GM19438 (cell line): ENCODE measurements at regions not wholly inside any gene's neighbourhood (a gene's known extent, or its start where the extent isn't known, plus 50 kb on each side); places are given as distances from the start of the nearest gene placed in this dataset.
"Not testable (repeated sequence)": the region's sequence is repeated elsewhere in the genome, so short reads cannot be mapped to it uniquely, and the experiment has no call there.

ENCODE experiments used
- ATAC-seq: cut with Tn5 transposase; IDR thresholded peaks from one replicate; pipeline ENCODE4 v1.9.1; 2021; ENCODE audit warnings: low read depth; ENCODE audit not compliant: unreplicated experiment

DNA sequence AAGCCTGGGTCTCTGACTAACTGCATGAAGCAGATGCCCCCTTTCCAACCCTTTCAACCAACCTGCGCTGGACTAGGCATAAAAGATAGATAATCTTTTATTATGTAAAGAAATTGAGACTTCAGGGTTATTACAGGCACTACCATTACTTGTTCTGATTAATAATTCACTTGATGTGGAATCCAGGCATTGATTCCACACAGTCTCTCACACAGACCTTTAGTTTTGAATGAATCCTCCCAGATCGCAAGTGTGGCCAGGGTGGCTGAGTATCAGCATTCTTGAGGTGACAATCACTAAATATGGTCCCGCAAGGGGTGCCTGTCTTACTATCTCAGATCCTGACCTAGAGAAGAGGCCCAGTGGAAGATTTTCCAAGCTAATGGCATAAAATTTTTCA lies 368.9 kb upstream of the ONECUT1 start:
- no peak for ATAC-seq

DNA sequence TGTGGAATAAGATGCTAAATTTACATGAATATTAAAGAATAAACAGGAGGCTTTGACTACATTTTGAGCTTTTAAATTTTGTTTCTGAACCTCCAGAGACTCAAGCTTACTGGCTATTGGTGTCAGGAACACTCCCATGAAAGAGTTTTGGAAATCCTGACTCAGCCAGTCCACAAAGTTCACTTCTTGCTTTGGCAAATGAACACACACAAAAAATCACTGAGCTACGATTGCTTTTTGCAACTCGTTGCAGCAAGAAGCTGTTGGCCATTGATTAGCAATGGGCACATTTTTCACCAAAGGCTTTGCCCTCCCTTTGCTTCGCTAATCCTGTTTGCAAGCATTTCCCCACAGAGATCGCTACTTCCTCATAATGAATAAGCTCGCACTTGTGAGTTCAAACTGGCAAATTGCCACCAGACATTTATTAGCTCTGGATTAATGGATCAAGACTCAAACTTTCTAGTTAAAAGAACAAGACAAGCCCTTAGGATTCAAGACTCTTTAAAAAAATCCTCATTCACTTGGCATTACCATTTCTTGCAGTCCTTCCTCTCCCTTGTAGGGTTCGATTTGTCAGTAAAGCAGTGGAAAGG lies 343.2 kb upstream of the ONECUT1 start:
- ATAC-seq = no peak

DNA sequence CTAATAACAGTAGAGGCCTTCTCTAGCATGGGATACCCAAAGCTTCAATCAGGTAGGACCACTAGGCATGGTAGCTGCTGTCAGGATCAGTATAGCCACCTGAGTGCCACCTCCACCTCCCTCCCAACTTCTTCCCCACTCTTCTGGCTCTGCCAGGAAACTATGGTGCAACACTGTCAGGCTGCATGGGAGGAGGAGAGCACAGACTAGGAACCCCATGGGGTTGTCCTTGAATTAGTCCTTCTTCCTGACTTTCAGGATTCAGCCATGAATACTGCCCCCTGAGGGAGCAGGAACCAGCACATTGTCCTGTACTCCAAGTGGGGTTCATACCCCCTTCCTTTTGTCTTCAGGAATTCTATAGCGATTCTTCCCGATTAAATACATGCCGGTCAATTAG lies 340.8 kb upstream of the ONECUT1 start:
- no peak for ATAC-seq

DNA sequence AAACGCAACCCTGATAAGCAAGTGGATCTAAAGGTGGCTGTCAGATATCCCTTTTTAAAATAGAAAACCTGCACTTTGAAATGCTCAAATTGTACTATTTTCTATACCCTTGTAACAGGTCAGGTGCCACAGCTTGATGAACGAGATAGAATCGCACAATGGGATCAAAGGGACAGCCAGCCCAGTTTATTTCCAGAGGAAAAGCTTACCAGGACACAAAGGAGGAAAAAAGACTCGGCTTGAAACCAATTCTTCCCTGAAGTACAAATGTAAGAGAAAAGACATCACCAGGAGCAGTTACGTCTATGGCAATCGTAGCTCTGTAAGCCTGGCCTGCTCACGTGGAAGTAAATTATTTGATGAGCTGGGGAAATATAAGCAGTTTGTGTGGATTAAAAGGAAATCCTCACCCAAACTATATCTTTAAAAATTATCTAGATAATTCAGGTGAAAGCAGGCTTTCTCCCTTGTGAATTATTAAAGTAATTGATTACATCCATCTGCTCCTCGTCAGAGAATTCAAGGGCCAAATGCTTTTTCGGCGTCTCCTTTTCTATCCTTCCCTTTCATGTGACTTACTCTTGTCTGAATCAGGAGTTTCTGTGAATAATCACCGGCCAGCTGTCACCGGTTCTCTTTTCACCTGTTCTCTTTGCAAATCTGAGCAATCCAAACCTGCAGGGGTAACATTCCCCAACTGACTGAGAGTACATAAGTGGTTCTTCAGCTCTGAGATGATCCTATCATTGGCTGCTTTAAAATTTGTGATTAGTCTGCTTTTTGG lies 339.2 kb upstream of the ONECUT1 start:
- ATAC-seq = no peak

DNA sequence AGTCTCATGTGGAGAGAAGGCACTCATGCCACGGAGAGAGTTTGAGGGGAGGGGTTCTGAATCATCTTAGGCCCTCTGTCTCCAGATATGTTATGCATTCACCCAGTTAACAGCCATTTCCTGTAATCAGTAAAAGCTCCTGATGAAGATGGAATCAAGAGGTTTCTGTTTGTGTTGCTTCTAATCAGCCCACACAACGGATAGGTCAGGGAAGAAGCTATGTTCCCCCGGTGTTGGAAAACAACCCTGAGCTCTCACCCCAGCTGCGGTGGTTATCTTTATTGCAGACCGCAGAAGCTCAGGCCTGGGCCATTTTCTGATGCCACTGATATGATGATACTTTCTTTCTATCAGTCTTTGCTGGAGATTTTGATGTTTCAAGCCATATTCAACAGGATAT lies 338.5 kb upstream of the ONECUT1 start:
- no peak for ATAC-seq

DNA sequence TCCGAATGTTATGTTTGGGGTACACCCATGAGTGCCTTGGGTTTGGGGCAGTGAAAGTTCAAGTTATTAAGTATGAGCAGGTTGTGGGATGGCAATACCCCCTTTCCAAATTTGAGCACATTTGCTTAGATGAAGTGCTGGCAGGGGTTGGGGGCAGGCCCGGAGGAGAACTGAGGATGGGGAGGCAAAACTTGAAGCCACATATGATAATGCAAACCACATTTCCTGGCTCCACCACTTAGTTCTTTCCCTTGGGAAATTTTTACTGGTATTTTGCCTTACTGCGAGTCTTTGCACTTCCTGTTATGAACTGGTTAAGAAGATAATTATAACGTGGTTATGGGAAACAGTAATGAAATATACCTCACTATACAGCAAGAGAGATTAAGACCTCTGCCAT lies 336.0 kb upstream of the ONECUT1 start:
- ATAC-seq = no peak

DNA sequence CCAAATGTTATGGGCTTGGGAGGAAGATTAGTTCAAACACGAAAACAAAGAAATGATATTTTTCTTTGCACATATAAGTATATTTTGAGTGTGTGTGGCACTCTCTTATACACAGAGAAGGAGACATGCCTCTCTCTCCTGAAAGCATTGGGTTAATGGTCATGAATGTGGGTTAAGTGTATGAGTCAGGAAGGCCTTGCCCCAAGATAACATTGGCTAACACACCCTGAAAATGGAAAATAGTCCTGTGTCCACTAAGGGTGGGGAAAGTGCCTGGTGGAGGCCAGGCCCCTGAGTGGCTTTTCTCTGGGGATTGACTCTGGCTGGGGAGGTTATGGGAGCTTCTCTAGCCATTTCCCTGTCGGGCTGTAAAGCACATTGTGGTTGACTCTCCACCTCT lies 332.7 kb upstream of the ONECUT1 start:
- no peak for ATAC-seq

DNA sequence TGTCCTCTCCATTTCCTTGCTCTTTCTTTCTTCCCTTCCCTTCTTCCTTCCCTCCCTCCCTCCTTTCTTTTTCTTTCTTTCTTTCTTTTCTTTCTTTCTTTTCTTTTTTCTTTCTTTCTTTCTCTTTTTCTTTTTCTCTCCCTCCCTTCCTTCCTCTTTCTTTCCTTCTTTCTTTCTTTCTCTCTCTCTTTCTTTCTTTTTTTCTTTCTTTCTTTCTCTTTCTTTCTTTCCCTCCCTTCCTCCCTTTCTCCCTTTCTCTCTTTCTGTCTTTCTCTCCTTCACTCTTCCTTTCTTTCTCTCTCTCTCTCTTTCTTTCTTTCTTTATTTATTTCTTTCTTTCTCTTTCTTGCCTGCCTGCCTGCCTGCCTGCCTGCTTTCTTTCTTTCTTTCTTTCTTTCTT lies 326.8 kb upstream of the ONECUT1 start:
- not testable (repeated sequence) for ATAC-seq

DNA sequence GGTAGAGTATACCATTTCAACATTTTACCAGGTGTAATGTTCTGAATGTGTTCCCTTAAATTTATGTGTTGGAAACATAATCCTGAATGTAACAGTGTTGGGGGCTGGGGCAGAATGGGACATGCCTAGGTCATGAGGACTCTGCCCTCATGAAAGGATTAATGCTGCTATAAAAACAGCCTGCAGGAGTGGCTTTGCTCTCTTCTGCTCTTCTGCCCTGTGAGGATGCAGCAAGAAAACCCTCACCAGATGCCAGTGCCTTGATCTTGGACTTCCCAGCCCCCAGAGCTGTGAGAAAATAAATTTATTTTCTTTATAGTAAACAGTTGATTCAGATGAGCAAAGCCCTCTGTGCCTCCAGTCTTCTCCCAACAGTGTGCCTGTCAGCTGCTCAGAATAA lies 326.0 kb upstream of the ONECUT1 start:
- no peak for ATAC-seq

DNA sequence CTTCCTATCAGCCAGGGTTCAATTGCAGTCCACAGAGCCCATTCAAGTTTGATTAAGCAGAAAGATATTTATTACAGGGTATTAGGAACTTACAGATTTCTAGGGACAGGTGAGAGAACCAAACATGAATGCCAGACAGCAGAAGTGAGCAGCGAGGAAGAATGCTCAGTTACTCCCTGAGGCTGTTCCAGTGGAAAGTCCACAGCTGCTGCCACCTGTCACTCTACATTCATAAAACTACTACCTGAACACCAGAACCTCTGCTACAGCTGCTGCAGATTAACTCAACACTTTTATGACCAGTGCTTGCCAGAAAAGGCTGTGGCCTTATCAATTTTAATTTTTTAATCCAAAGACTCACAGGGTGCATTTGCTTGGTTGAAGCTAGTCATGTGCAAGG lies 325.4 kb upstream of the ONECUT1 start:
- no peak for ATAC-seq

DNA sequence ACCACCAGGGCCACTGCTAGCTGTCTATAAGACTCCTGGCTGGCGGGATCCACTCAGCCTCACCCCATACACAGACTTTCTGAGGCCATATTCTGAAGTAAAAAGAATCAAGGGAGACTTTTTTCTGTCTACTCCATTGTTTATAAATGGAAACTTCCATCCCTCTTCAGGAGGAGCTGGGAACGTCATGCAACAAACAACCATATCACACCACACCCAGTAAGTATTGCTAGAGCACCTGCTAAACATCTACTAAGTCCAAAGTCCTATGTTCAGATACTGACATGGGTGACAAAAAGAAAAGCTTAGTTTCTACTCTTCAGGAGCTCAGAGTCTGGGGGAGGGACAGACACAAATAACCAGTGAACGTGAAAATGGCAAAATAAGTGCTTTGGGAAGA lies 324.8 kb upstream of the ONECUT1 start:
- no peak for ATAC-seq

DNA sequence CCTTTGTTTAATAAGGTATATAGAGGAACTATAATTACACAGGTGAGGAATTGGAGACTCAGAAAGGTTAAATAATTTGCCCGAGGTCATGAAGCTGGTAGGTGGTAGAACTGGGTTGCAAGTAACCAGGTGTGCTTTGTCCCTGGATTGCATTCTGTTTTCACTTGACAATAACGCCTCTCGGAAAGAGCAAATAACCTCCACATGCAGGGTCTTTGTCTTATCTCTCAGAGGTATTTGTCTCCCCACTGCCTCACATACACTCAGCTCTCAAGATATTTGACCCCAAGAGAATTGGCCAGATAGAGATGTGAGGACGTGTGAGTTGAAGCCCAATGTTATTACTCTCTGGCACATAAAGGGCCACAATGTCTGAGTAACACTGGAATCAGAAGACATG lies 320.9 kb upstream of the ONECUT1 start:
- no peak for ATAC-seq

DNA sequence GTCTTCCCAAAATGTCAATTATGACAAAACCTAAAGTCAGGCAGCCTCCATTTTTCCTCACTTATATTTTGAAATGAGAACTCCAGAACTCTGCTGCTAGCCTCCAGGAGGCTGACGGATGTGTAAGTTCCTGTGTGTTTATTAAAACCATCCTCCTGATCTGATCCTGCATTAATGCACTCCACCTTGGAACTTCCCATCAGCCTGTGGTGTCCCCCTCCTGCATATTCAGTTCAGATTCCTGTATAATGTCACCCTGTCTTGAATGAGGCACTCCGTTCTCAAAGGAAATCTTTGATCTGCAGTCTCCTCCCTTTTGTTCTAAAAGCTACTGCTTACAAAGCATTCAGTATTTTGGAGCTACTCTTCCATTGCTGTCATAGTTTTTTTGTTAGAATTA lies 318.2 kb upstream of the ONECUT1 start:
- ATAC-seq = no peak

DNA sequence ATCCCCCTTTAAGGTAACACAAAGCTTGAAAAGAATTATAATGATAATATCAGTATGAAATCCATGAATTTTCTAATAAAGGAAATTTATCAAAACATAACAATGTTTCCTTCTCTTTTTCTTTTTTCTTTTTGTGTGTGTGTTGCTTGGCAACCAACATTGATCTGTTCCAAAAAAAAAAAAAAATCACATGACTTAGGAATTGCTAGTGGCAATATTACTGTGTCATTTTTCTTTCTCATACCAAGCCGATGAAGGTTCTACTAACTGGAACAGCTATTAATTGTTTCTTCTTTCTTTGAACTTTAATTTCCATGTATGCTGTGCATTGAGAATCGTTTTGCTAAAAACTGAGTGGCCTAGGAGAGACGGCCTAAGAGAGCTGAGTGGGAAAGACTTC lies 317.7 kb upstream of the ONECUT1 start:
- no peak for ATAC-seq

DNA sequence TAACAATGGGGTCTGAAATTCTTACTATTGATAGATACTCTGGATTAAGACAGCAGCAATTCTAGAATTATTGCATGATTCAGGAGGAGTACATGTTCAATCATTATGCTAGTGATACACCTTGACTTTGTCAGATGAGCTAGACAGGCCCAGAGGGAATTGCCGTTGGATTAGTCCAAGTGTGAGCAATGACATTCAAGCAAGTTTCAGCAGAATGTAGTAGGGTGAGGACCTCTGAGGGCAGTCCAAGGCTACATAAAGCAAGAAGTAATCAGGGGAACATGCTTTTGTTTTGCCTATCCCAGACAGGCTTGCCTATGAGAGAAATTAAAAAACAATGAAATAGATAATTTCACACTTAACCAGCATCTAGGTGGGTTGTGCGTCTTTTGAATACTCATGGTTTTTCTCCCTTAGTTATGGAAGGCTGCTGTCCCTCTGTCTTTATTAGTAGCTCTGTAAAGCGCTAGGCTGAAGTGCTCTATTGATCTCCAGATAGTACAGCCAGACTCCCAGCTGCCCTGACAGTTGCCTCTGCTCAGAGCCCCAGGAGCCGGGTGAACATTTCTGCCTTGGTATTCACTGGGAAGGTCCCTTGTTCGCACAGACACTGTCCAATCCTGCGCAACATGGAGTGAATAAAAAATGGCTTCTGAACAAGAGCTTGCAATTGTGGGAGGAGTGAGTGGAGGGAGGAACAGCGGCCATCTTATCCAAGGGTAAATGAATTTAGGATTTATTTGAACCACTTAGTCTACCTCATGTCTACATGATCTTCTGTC lies 316.6 kb upstream of the ONECUT1 start:
- no peak for ATAC-seq

DNA sequence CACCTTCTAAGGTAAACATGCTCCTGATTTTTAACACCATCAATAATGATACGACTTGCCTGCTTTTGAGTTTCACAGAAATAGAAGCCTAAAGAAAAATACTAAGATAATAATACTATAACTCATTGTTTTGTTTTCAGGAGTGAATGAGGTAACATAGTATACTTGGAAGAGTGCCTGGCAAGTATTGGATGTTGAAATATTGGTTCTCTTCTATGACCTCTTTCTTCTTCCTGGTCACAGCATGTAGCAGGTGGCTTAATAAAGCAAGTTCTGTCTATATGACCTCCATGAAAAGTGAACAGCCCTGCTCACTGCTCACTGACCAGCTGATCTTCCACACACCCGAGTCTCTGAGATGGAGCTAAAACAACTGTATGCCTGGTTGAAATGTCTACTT lies 312.3 kb upstream of the ONECUT1 start:
- ATAC-seq = no peak

DNA sequence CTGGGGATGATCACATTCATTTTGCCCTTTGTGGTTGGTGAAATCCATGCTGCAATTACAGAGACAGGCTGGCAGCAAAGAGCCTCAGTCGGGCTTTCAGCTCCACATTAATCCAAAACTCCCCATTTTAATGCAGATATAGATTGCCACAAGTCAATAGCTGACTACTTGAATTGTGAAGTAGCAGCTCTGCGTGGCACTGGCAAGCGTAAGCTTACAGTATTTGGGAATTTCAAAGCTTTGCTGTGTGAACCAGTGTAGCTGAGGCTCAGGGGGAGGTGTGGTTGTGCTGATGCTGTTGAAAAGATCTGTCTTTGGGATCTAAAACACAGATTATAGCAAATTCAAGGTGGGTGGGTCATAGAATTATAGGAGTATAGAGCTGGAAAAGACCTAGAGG lies 290.3 kb upstream of the ONECUT1 start:
- ATAC-seq = no peak

DNA sequence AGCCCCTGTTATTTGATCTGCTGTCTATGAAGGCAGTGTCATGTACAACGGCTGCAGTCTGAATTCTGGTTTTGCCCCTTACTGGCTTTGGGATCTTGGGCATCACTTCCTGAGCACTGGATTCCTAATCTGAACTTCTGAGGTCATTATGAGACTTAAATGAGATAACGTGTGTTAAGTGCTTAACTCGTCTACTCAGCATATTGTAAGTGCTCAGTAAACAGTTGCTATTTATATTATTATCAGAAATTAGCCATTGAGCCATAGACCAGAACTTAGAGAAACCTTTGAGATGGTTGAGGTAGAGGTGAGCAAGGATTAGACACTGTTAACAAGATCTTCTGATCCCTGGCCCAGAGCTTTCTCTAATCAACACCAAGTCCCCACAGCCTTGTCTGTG lies 284.1 kb upstream of the ONECUT1 start:
- ATAC-seq = no peak

DNA sequence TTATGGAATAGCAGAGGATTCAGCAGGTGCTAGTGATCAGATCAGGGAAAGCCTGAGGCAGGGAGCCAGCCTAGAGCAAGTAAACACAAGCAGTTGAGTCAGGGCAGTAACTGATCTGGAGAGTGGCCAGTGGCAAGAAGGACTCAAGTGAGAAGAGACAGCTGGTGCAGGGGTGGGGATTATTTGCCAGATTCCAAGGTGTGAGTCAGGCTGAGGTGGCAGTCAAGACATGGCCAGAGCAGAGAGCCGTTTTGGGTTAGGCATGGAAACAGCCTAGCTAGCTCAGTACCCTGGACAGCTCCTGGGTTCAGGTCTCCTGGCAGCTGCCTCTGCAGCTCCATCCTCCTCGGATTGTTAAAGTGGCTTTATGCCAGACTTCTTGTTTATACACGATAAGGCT lies 281.9 kb upstream of the ONECUT1 start:
- ATAC-seq = no peak

DNA sequence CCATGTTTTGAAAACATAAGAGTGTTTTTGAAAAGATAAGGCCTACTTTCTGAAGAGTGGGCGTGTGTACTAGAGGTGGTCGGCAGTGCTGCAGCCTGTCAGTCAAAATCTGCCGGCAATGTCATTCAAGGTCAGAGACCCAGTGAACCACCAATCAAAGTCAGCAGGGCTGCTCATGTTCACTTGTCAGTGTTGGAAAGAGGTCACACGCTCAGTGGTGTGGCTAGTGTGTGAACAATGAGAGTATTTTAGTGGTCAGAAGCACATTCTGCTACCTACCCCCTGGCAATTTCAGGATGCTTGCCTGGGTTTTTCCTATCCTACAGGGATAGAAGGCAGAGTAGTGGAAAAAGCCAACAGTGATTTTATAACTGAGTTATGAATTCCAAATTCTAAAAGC lies 278.5 kb upstream of the ONECUT1 start:
- ATAC-seq = no peak

DNA sequence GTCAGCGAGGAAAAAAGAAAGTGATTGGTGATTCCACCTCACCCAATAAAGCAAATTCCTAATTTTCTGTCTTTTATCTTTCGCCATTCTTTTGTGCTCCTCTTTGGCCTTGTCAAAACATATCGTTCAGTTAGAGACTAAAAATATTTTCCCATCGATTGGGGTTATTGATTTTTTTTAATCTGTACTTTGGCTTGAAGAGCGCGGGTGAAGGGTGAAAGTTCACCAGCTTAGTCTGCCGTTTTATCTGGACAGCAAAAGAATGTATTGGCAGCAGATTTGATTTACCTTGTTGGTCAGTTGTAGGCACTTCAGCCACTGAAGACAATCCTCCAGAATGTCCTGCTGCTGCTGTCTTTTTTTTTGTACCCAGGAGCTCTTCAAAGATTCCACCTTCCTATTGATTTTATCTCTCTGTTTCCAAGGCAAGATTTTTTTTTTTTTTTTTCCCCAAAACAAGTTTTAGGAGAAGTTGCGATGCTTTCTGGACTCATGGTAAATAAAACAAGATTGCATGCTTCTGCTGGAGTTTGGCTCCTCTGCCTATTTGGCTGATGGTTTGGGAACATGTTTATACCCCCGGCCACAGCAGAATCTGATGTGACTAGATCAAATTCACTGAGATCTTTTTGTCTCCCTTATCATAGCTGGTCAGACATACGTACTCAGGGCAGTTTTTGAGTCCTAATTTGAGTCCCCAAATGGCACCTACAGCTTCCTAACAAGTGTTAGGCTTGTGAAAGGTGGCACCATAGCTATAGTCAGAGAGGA lies 269.3 kb upstream of the ONECUT1 start:
- ATAC-seq = no peak
